ENCODE measurements at regions not wholly inside any gene's neighbourhood (a gene's known extent, or its start where the extent isn't known, plus 50 kb on each side); places are given as distances from the start of the nearest gene placed in this dataset.

DNA sequence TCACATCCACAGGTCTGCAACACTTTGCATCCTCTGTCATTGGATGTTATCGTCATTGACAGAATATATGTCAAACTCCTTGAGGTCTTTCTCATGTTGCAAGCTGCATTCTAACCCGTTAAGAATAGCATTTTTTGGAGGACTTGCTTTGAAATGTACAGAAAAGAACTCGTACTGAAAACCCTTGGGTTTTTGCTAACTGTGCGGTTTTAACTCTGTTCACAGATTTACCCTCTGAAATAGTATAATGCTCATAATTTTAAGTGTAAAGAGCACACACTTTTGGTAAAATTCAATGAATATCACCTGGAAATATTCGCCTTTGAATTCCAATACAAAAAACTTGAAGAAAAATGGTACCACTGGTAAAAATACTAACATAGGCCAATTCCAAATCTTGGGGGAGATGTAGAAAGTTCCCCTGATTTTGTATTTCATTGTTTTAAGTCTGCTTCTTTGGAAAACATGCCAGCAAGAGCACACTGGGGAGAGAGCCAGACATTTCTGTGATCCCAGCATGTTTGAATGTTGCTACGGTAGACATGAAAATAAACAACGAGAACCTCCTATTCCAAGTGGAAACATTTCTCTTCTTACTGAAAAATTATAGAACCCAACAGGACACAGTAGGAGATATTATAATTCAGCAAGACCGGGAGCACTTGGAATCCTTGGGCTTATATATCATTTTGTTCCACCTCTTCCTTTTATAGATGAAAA lies 446.0 kb downstream of the AEBP2 start:
- no peak for DNase-seq (ENCODE audit: low spot score in 2 of 2)
- in situ Hi-C loops (cut with MboI; ENCODE audit: low sequenced_read_pairs): no loop called here
- no peaks in the 10 kb centered on the region for H3K4me1 ChIP-seq
- H3K4me3 ChIP-seq: no peak overlapping the region
- H3K27me3 ChIP-seq (ENCODE audit: low read depth): no peaks in the 10 kb centered on the region; the same call in 1 of the 2 replicates
- H3K9me3 ChIP-seq: no peaks in the 10 kb centered on the region
- H3K36me3 ChIP-seq (replicated peaks): no peaks in the 10 kb centered on the region

DNA sequence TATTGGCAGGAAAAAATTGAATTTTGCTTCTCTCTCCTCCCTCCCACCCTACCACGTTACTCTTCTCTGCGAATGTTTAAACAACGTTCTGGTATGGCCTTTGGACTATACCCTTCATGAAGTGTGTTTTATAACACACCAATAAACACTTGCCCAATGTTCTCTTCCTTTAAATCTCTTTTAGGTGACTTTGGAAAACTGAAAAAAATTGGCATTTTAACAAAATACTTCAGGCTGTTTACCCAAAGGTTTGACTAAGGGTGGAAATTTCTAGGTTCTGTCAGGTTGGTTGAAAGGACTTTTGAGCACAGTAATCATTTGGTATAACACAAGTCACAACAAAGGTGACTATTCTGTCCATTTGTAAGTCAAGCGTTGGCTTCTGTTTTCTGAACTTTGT lies 446.8 kb downstream of the AEBP2 start:
- no peak for DNase-seq (ENCODE audit: low spot score in 2 of 2)
- in situ Hi-C loops (cut with MboI; ENCODE audit: low sequenced_read_pairs): no loop called here

GRCh38 chr12:19886639-19887064 lies 447.4 kb downstream of the AEBP2 start:
- no peaks in the 10 kb centered on the region for H3K9me3 ChIP-seq
- no peaks in the 10 kb centered on the region for H3K36me3 ChIP-seq (replicated peaks)
- in situ Hi-C loops (cut with MboI; ENCODE audit: low sequenced_read_pairs): no loop called here
- no peak overlapping the region for H3K4me3 ChIP-seq
- DNase-seq (ENCODE audit: low spot score in 2 of 2): no peak
- no peaks in the 10 kb centered on the region for H3K4me1 ChIP-seq
- no peaks in the 10 kb centered on the region; the same call in 1 of the 2 replicates for H3K27me3 ChIP-seq (ENCODE audit: low read depth)

More for the DNA sequence above, 446.8 kb downstream of the AEBP2 start:
- H3K4me3 ChIP-seq: no peak overlapping the region
- no peaks in the 10 kb centered on the region for H3K36me3 ChIP-seq (replicated peaks)
- H3K4me1 ChIP-seq: no peaks in the 10 kb centered on the region
- no peaks in the 10 kb centered on the region for H3K9me3 ChIP-seq
- H3K27me3 ChIP-seq (ENCODE audit: low read depth): no peaks in the 10 kb centered on the region; the same call in 1 of the 2 replicates

DNA sequence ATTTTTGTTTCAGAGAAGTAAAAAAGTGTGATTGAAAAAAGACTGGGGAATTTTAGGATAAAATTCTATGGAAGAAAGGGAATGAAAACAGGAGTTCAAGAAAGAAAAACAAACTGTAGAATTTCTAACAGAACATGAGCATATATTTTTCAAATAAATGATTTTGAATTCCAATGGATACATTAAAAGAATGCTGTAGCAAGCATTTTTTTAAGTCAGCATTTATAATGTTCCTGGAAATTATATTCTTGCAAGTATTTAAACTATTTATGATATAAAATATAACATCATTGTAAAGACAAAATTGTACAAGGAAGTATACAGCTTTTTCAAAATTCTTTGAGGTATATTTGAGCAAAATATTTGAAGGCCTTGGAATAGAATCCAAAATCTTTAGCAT lies 450.7 kb downstream of the AEBP2 start:
- in situ Hi-C loops (cut with MboI; ENCODE audit: low sequenced_read_pairs): no loop called here
- H3K9me3 ChIP-seq: no peaks in the 10 kb centered on the region
- H3K4me1 ChIP-seq: peaks cover 2% of the 10 kb centered on the region; the same call in 1 of the 2 replicates
- DNase-seq (ENCODE audit: low spot score in 2 of 2): no peak
- no peak overlapping the region for H3K4me3 ChIP-seq
- H3K27me3 ChIP-seq (ENCODE audit: low read depth): no peaks in the 10 kb centered on the region
- H3K36me3 ChIP-seq (replicated peaks): no peaks in the 10 kb centered on the region

DNA sequence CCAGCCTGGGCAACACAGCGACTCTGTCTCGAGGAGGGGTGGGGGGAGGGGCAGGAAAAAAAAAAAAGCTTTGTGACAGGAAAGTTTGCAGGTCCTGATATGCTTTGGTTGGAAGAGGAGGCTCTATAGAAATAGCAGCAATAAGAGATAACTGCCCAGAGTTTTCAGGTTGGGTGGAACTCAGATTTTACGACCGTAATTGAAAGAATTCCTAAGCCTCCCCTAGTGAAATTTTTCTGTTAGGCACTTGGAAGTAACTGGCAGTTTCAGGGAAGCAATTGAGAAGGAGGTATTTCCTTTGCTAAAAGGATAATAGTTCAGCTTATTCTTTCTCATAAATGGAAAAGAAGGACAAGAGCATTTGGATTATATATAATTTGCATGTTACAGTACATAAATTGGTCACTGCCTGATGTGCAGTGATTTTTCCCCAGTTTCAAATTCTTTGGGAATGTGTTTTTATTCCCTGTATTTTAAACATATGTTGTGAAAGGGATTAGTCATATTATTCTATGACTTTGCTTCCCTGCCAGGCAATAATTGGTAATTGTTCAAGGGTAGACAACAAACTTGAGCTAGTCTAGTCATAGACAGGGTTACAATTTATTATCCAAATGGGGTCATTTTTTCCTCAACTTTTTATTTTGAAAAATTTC lies 452.8 kb downstream of the AEBP2 start:
- Histone ChIP-seq H3K4me3 (no peak overlapping the region), H3K27me3 (ENCODE audit: low read depth) (no peaks in the 10 kb centered on the region), H3K9me3 (no peaks in the 10 kb centered on the region), H3K36me3 (replicated peaks) (no peaks in the 10 kb centered on the region), H3K4me1 (peaks cover 2% of the 10 kb centered on the region; the same call in 1 of the 2 replicates)
- no peak for DNase-seq (ENCODE audit: low spot score in 2 of 2)
- in situ Hi-C loops (cut with MboI; ENCODE audit: low sequenced_read_pairs): no loop called here

DNA sequence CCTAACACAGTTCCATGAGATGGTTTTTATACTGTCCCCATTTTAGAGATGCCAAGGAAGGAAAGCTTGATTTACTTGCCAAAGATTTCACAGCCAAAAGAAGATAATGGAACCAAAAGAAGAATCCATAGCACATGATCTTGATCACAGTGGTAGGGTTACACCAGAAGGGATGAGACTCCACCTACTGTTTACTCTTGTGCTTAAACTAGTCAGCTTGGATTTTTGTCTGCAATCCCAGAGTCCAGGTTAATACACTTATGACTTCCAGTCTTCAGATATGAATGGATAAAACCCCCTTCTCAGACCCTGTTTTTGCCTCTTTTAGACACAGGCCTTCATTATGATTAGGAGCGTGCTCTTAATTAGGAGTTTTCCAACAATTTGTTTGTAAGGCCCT lies 454.2 kb downstream of the AEBP2 start:
- no peak overlapping the region for H3K4me3 ChIP-seq
- no peaks in the 10 kb centered on the region for H3K27me3 ChIP-seq (ENCODE audit: low read depth)
- in situ Hi-C loops (cut with MboI; ENCODE audit: low sequenced_read_pairs): no loop called here
- H3K9me3 ChIP-seq: no peaks in the 10 kb centered on the region
- no peaks in the 10 kb centered on the region for H3K36me3 ChIP-seq (replicated peaks)
- peaks cover 2% of the 10 kb centered on the region; the same call in 1 of the 2 replicates for H3K4me1 ChIP-seq
- peak in 1 of 2 experiments; percentile 14 for DNase-seq (ENCODE audit: low spot score in 2 of 2)

GRCh38 chr12:19894050-19894449 lies 454.8 kb downstream of the AEBP2 start:
- H3K4me1 ChIP-seq: peaks cover 2% of the 10 kb centered on the region; the same call in 1 of the 2 replicates
- in situ Hi-C loops (cut with MboI; ENCODE audit: low sequenced_read_pairs): no loop called here
- no peak for DNase-seq (ENCODE audit: low spot score in 2 of 2)

GRCh38 chr12:19894803-19895202 lies 455.5 kb downstream of the AEBP2 start:
- no peak for DNase-seq (ENCODE audit: low spot score in 2 of 2)
- Histone ChIP-seq H3K27me3 (ENCODE audit: low read depth) (no peaks in the 10 kb centered on the region), H3K9me3 (no peaks in the 10 kb centered on the region), H3K4me1 (peaks cover 2% of the 10 kb centered on the region; the same call in 1 of the 2 replicates), H3K36me3 (replicated peaks) (no peaks in the 10 kb centered on the region), H3K4me3 (no peak overlapping the region)
- in situ Hi-C loops (cut with MboI; ENCODE audit: low sequenced_read_pairs): no loop called here

More at GRCh38 chr12:19894050-19894449, 454.8 kb downstream of the AEBP2 start:
- H3K9me3 ChIP-seq: no peaks in the 10 kb centered on the region
- H3K4me3 ChIP-seq: no peak overlapping the region
- H3K36me3 ChIP-seq (replicated peaks): no peaks in the 10 kb centered on the region
- no peaks in the 10 kb centered on the region for H3K27me3 ChIP-seq (ENCODE audit: low read depth)

DNA sequence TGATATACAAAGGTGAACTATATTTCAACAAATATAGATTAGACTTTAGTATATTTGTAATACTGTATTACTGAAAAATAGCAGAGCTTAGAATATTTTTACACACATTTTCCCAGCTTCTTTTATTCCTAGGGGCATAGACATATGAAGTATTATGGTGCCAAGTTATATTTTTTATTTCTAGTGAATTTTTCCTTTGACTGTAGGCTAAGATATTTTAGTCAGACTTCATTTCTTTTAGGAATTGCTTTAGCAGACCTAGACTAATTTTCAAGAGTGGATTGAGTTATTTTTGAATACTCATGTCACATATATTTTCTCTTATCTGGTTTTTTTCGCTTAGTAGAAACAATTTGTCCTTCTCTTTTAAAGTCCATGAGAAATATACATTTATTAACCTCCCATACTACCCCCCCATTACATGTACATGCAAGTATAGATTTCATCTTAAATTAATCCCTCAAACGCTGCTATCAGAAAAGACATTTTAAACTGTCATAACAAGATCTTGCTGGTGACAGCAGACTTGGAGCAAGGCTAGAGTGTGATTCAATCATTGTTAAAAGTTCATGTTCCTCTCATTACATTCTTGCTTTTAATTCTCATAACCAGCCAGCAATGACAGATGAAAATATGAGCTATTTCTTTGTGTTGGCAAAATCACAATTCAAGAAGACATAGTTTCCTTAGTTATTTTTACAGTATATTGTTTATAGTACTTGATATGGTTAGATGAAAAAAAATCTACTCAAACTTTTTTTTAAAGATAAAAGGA lies 456.1 kb downstream of the AEBP2 start:
- in situ Hi-C loops (cut with MboI; ENCODE audit: low sequenced_read_pairs): no loop called here
- Histone ChIP-seq H3K9me3 (no peaks in the 10 kb centered on the region), H3K27me3 (ENCODE audit: low read depth) (no peaks in the 10 kb centered on the region), H3K36me3 (replicated peaks) (no peaks in the 10 kb centered on the region), H3K4me1 (peaks cover 2% of the 10 kb centered on the region; the same call in 1 of the 2 replicates), H3K4me3 (no peak overlapping the region)
- DNase-seq (ENCODE audit: low spot score in 2 of 2): no peak

DNA sequence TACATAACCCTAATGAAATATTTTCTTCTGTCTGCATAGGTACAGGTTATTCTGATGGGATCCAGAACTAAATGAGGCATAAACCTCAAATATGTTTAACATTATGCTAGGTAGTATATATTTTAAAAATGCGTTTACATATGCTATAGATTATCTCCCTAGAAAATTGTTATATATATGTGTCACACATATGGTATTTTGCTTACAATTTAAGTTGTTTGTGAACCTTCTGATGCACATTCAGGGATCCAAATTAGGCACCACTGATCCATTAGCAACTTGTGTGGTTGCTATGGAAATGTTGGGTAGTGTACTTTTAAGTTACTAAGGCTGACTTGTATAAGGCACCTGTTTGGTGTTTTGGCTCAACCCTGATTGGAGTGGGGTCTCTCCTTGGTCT lies 456.7 kb downstream of the AEBP2 start:
- Histone ChIP-seq H3K9me3 (no peaks in the 10 kb centered on the region), H3K4me3 (no peak overlapping the region), H3K27me3 (ENCODE audit: low read depth) (no peaks in the 10 kb centered on the region), H3K4me1 (peaks cover 2% of the 10 kb centered on the region; the same call in 1 of the 2 replicates), H3K36me3 (replicated peaks) (no peaks in the 10 kb centered on the region)
- DNase-seq (ENCODE audit: low spot score in 2 of 2): no peak
- in situ Hi-C loops (cut with MboI; ENCODE audit: low sequenced_read_pairs): no loop called here

DNA sequence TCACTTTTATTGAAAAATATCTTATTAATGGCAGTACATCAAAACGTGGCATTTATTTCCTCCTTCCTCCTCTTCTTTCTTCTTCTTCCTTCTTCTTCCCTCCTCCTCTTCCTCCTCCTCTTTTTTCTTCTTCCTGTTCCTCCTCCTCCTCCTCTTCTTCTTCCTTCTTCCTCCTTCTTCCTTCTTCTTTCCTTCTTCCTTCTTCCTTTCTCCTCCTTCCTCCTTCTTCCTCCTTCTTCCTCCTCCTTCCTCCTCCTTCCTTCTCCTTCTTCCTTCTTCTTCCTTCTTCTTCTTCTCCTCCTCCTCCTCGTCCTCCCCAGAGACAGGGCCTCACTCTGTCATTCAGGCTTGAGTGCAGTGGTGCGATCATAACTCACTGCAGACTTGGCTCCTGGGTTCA lies 457.2 kb downstream of the AEBP2 start:
- no peaks in the 10 kb centered on the region for H3K27me3 ChIP-seq (ENCODE audit: low read depth)
- DNase-seq (ENCODE audit: low spot score in 2 of 2): no peak
- no peaks in the 10 kb centered on the region for H3K9me3 ChIP-seq
- H3K4me1 ChIP-seq: peaks cover 2% of the 10 kb centered on the region; the same call in 1 of the 2 replicates
- no peaks in the 10 kb centered on the region for H3K36me3 ChIP-seq (replicated peaks)
- in situ Hi-C loops (cut with MboI; ENCODE audit: low sequenced_read_pairs): no loop called here
- no peak overlapping the region for H3K4me3 ChIP-seq

- no peak for DNase-seq (ENCODE audit: low spot score in 2 of 2)
- no peaks in the 10 kb centered on the region for H3K27me3 ChIP-seq (ENCODE audit: low read depth)
- in situ Hi-C loops (cut with MboI; ENCODE audit: low sequenced_read_pairs): no loop called here
- no peak overlapping the region for H3K4me3 ChIP-seq
- H3K9me3 ChIP-seq: no peaks in the 10 kb centered on the region
- no peaks in the 10 kb centered on the region for H3K4me1 ChIP-seq
- H3K36me3 ChIP-seq (replicated peaks): no peaks in the 10 kb centered on the region
These were observed 458.7 kb downstream of the AEBP2 start for GRCh38 chr12:19897900-19898408.

- H3K4me1 ChIP-seq: no peaks in the 10 kb centered on the region
- H3K36me3 ChIP-seq (replicated peaks): no peaks in the 10 kb centered on the region
- no peak overlapping the region for H3K4me3 ChIP-seq
- no peaks in the 10 kb centered on the region for H3K27me3 ChIP-seq (ENCODE audit: low read depth)
- H3K9me3 ChIP-seq: no peaks in the 10 kb centered on the region
- DNase-seq (ENCODE audit: low spot score in 2 of 2): no peak
- in situ Hi-C loops (cut with MboI; ENCODE audit: low sequenced_read_pairs): no loop called here
These were observed 462.5 kb downstream of the AEBP2 start for GRCh38 chr12:19901841-19902240.

All from HAP-1 (cell line).